ENCODE measurements at regions not wholly inside any gene's neighbourhood (a gene's known extent, or its start where the extent isn't known, plus 50 kb on each side); places are given as distances from the start of the nearest gene placed in this dataset.

DNA sequence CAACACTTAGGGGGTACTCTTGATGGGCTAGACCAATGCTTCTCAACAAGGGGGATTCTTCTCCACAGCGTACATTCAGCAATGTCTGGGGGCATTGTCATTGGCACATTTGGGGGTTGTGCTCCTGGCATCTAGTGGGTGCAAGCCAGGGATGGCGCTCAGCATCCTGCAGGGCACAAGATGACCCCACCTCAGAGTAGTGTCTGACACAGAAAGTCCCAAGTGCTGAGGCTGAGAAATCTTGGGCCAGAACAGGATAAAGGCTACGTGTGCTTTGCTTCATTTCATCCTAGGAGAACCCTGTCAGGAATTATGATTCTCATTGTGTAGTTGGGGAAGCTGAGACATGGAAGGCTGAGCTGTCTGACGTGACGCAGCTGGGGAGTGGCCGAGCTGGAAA lies 298.6 kb downstream of the CDH26 start:
- no peak for TF ChIP-seq POLR2AphosphoS5 (IDR thresholded peaks at IDR 0.05; ENCODE audit: low read depth, low read length)
- no peak for TF ChIP-seq REST (IDR thresholded peaks at IDR 0.05; ENCODE audit: insufficient read depth in 1 of 2, low read depth in 2 of 2, low read length in 2 of 2)
- no peak for TF ChIP-seq FOXP2 (optimal IDR thresholded peaks at IDR 0.05; ENCODE audit: borderline replicate concordance, extremely low read depth, extremely low read length, insufficient read depth)
- no peak for TF ChIP-seq TAF1 (IDR thresholded peaks at IDR 0.05; ENCODE audit: borderline replicate concordance, insufficient read depth, low read length)

Data from PFSK-1 (cell line).